ENCODE measurements at regions not wholly inside any gene's neighbourhood (a gene's known extent, or its start where the extent isn't known, plus 50 kb on each side); places are given as distances from the start of the nearest gene placed in this dataset.

DNA sequence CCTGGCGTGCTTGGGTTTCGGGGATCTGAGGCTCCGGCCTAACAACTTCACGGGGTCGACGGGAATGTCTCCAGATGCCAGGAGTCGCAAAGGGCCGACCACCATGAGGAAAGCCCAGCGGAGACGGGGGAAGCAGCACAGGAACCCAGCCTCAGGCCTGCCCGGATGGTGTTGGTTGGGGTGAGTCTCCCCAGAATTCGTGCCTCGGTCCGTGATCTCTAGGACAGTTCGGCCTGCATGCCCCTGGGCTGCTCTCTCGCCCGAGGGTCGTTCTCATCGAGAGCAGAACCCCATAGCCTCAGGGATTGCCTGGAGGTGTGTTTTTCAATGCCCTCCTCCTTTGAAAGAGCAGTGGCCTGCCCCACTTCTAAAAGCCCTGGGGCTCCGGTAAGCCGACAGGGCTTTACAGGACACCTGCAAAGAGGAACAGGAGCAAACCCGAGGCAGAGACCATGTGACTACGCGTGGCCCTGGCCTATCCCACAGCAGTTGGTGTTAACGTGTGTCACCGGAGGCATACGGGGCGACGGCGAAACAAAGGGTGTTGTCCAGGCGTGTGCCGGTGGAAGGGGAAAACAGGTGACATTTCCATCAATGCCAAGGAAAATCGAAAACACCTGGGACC is 973.1 kb upstream of the DEFB115 start:
- TF ChIP-seq ZNF384 (IDR thresholded peaks at IDR 0.05), result no peak
- TF ChIP-seq NFRKB (IDR thresholded peaks at IDR 0.05), result no peak
- no peak for TF ChIP-seq ARNT (IDR thresholded peaks at IDR 0.05)
- no peak for TF ChIP-seq FOXK2 (IDR thresholded peaks at IDR 0.05)
- TF ChIP-seq HDGF (IDR thresholded peaks at IDR 0.05; ENCODE audit: borderline replicate concordance), result no peak
- TF ChIP-seq, protein P1, sequence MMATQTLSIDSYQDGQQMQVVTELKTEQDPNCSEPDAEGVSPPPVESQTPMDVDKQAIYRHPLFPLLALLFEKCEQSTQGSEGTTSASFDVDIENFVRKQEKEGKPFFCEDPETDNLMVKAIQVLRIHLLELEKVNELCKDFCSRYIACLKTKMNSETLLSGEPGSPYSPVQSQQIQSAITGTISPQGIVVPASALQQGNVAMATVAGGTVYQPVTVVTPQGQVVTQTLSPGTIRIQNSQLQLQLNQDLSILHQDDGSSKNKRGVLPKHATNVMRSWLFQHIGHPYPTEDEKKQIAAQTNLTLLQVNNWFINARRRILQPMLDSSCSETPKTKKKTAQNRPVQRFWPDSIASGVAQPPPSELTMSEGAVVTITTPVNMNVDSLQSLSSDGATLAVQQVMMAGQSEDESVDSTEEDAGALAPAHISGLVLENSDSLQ (IDR thresholded peaks at IDR 0.05), result no peak
- TF ChIP-seq SP1 (IDR thresholded peaks at IDR 0.05), result no peak
- TF ChIP-seq SUZ12 (IDR thresholded peaks at IDR 0.05), result no peak
- no peak for TF ChIP-seq BHLHE40 (IDR thresholded peaks at IDR 0.05; ENCODE audit: borderline replicate concordance)
- TF ChIP-seq LEF1 (IDR thresholded peaks at IDR 0.05; ENCODE audit: borderline replicate concordance), result no peak
- no peak for TF ChIP-seq FOXA1 (IDR thresholded peaks at IDR 0.05)
- TF ChIP-seq FOXM1 (IDR thresholded peaks at IDR 0.05; ENCODE audit: borderline replicate concordance), result no peak
- TF ChIP-seq ELF4 (IDR thresholded peaks at IDR 0.05), result no peak
- TF ChIP-seq TARDBP (IDR thresholded peaks at IDR 0.05), result no peak
